T-helper 1 cell (primary cell): ENCODE measurements at regions not wholly inside any gene's neighbourhood (a gene's known extent, or its start where the extent isn't known, plus 50 kb on each side); places are given as distances from the start of the nearest gene placed in this dataset.

Experiments used
- DNase-seq, 5 donors: peaks; one replicate each; pipeline ENCODE4 v3.0.0-alpha.2; 2012 to 2020

DNA sequence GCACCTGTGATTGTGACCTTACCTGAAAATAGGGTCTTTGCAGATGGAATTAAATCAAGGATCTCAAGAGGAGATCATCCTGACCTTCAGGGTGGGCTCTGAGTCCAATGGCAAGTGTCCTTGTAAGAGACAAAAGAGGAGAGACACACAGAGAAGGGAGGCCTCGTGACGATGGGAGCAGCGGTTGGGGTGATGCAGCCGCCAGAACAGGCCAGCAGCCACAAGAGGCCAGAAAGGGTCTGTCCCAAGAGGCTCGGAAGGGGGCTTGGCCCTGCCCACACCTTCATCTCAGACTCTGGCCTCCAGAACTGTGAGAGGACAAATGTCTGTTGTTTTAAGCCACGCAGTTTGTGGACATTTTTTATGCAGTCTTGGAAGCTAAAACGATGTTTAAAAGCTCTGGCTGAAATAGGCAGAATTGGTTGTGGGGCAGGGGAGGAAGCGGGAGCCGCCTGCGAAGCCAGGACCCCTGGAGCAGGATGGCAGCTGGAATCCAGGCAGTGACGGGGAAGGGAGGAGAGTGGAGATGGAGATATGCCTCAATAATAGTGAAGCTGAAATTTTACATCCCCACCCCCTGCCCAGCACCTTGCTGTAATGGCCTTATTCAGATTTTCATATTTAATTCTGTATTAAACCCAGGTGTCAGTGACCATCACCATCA is 216.4 kb downstream of the ANKRD60 start:
- no peak for DNase-seq

- no peak for DNase-seq
These were observed 217.1 kb downstream of the ANKRD60 start for GRCh38 chr20:58011106-58011946.

GRCh38 chr20:58010666-58011065 is 217.8 kb downstream of the ANKRD60 start:
- DNase-seq = no peak

GRCh38 chr20:58010186-58010585 is 218.3 kb downstream of the ANKRD60 start:
- DNase-seq = no peak

- no peak for DNase-seq
These were observed 219.6 kb downstream of the ANKRD60 start for GRCh38 chr20:58008866-58009265.

DNA sequence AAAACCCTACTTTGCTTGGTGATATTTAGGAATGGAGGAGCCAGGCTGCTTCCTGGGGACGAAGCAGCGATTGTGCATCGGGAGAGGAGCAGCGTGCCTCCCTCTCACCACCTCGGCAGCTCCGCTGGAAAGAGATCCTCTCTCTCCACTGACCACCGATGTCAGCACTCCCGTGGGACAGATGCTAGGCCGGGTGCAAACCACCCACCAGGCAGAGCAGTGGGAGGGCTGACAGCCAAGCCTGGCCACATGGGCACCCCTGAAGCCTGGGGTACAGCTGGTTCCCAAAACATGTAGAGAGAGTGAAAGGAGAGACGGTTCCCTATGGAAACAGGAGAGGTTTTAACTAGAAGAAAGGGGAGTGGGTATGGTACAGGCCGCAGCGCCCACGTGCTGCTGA is 220.0 kb downstream of the ANKRD60 start:
- DNase-seq = no peak

DNA sequence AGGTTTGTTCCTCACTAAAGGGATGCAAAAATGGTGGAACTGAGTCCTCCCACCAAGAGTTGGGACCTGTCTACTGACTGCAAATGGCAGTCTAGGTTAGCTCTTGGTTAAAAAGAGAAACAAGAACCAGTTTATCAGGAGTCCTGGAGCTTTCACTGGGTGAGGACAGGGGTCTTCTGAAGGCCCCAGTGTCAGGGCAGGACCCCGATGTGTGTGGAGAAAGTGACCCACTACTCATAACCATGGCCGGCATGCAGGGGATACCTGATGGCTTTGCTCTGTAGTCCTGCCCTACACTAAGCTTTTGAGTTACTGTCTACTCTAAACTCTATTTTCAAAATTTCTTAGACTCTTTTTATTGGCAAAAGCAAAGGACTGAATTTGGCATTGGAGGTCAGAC is 220.5 kb downstream of the ANKRD60 start:
- DNase-seq = no peak

DNA sequence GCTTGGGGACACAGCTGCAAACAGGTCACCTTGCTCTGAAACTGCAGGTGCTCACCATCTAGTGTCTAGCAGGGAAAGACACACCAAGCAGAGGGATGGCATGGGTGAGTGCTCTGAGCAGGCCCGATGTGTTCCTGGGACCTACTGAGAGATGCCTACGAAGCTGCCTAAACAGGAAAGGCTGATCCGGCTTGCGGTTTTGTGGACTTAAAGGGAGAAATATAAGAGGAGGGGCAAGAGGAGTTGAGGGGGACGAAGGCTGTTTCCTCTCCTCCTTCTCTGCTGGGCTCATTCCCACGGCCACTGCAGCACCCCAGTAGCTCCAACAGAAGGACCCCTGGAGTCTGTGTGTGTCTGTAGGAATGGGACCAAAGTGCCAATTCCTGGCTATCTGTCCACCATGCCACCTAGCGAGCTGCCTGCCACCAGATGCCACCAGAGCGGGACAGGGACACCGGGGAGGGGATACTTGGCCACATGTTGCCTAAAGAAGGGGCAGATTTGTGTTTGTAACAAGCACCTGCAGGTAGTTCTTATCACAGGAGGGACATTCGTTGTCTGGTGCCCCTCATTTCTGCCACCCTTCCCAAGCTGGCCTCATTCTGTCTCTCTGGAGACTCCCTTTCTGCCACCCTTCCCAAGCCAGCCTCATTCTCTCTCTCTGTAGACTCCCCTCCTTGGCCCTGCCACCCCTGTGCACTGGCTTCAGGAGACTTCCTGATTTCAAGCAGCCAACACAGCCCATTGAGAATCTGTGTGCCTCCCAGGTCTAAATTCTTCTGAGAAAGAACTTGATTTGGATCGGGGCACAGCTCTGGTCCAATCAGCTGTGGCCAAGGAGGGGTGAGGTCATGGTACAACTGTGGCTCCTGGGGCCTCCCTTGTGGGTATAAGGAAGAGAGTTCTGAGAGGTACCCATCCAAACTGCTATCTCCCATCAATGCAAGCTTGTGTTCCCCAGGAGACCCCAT is 221.8 kb downstream of the ANKRD60 start:
- no peak for DNase-seq

GRCh38 chr20:58005581-58006345 is 222.7 kb downstream of the ANKRD60 start:
- DNase-seq = no peak

DNA sequence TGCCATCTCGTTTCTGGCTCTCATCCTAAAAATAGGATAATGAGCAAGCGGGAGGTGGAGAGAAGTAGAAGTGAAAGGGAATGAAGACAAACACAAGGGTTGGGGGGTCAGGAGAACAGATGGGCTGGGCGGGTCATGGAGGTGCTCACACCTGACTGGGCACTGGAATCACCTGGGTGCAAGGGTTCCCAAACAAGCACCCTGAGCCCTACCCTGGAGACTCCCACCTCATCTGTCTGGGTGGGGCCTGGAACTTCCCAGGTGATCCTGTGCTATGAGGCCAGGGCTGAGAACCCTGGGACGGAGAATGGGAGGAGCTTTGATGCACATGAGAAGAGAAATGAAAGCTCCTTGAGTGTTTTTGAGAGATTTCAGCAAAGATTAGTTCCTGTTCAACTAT is 223.6 kb downstream of the ANKRD60 start:
- DNase-seq = no peak

DNA sequence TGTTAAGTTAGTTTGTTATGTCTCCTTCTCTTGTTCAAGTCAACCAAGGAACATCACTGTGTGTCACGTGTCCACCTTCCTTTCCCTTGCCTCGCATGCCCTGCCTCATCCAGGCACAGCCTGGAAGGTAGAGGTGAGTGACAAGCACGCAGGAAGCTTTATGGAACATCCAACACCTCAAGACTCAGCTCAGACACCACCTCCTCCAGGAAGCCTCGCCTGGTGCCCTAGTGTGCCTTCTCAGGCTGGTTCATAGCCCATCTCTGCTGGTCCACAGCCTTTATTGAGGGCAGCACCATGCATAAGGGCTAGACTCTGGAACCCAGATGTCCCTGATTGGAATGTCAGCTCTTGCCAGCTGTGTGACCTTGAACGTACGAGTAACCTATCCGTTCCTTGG is 224.3 kb downstream of the ANKRD60 start:
- DNase-seq = no peak

DNA sequence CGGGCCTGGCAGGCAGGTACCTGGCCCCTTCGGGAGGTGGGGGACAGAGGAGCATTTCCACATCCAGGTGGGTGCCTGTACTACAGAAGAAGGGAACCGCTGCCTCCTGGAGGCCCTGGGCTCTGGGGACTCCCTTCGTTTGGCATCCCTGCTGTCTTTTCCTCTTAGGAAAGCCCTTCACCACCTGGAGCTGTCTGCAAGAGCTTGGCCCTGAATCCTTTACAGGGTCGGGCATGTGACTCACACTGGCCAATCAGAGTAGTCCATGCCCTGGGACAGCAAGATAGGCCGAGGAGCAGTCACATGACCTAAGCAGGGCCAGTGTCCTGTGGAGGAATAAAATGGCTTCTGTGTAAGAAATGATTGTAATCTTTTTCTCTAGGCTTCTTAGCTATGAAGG is 224.9 kb downstream of the ANKRD60 start:
- DNase-seq = no peak

DNA sequence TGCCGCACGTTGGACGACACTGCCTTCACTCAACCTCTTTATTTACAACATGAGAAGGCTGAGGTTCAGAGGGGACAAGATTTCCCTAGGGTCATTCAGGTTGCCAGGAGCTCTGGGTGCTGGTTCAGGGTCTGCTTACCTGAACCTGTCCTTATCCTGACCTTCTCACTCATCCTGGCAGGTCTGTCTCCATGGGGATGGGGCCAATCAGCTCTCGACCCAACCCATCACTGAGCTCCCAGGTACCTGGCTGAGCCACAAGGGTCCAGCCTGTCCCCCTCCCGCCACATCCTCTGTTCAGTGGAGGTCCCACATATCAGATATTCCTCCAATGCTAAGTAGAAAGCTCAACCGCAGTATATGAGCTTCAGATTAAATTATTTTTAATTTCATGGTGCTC is 225.6 kb downstream of the ANKRD60 start:
- DNase-seq = no peak

DNA sequence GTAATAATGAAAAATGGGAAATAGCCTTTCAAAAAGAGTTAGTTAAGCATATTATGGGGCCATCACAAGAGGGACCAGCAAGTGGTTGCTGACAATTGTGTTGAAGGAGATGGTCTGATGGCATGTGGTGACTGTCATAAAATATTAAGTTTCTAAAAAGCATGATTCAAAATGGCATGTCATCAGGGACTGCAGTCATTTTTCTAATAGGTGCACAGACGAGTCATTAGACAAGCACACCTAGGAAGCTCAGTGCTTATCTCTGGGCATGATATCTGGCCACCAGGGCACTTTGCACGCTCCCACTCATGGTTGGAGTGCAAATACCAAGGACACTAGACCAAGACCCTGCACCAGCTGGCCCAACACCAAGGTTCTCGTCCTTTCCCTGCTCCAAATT is 226.5 kb downstream of the ANKRD60 start:
- DNase-seq = no peak

- no peak for DNase-seq
These were observed 227.1 kb downstream of the ANKRD60 start for GRCh38 chr20:58001381-58001780.

DNA sequence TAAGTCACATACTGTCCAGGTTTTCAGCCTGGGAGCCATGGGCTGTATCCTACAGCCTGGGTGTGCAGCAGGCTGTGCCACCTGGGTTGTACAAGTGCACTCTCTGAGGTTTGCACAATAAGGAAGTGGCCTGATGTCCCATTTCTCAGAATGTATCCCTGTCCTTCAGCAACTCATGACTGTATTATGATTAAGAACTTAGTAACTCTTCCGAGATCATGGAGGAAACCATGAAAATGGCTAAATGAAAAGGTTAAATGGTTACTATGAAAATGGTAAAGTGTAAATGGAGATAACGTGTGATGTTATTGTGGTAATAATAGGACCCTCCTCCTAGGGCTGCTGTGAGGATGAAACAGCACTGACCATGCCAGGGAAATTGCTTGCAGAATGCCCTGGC is 227.6 kb downstream of the ANKRD60 start:
- DNase-seq = no peak

DNA sequence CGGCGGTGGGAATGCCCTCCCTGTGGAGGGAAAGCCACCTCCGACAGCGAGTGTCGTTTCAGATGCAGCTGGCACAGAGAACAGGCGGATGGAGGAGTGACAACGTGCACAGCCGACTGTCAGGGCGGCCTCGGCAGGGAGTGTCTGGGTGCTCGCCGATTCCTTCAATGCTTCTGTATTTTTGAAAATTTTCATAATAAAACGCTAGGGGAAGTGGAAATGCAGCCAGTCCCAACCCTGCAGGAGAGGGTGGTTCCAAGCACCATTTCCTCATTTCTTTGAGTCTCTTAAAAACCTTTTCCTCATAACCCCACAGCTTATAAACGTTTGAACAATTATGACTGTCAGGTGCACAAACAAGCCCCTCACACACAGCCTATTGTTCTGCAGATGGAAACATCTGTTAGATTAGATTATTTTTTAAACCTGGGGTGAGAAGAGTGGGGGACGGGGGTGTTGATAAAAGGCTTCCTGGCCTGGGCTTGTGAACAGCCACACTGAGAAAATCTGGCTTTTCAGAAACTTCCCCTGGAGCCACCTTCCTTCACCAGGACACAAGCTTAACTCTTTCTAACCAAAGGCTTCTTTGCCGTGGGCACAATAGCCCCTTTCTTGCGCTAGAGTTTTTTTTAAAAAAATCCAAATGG is 228.9 kb downstream of the ANKRD60 start:
- DNase-seq = no peak

DNA sequence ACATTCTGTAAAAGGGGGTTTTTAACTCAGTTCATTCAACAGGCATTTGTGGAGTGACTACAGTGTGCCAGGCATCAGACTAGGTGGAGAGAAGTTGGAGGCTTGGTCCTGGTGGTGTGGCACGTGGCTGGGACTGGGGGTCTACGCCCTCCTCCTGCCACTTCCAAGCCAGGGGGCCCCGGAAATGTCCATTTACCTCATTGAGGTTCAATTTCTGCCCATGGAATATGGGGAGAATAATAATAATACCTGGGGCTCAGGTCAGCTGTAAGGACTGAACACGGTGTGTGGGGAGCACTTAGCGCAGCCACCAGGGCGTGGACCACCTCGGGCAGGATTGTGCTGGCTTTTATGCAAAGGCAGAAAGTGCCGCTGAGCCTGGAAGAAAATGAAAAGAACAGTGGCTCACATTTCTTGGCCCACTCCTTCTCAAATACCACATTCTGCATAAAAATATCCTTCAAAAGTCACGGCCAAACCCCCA is 229.4 kb downstream of the ANKRD60 start:
- no peak for DNase-seq

DNA sequence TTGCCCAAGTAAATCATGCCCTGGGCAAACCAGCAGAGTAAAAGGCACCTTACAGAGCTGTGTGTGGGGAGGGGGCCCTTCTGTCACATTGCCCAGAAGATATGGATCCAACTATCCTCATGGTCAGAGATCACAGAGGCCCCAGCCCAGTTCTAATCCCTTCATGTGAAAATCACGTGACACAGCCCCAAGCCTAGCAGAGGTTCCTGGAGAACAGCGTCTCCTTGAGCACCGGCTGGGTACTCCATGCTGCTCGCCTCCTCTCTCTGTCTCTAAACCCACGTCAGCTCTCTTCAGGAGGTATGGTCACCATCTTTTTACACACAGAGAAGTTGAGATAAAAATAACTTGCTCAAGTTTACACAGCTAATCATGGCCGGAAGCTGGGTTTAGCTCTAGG is 230.2 kb downstream of the ANKRD60 start:
- no peak for DNase-seq

GRCh38 chr20:57996936-57997890 is 231.2 kb downstream of the ANKRD60 start:
- no peak for DNase-seq

DNA sequence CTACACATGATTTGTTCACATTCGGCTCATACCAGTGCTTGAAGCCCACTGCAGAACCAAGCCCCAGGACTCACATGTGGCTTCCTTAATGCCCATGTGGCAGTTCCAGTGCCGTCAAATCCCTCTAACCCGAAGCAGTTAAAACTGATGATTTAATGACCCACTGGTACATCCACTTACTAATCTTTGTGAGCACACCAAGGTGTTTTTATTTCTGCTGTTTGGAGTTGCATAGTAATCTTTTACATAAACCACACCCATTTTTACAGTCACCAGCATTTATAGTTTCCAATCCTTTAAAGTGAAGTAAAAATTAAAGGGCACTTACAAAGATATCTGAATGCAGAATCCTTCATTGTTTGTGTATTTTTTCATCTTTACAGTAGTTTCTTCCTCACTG is 232.0 kb downstream of the ANKRD60 start:
- DNase-seq = no peak
